K562 (cell line): ENCODE measurements at regions not wholly inside any gene's neighbourhood (a gene's known extent, or its start where the extent isn't known, plus 50 kb on each side); places are given as distances from the start of the nearest gene placed in this dataset.
"Not testable (repeated sequence)": the region's sequence is repeated elsewhere in the genome, so short reads cannot be mapped to it uniquely, and the experiment has no call there.

Experiments used
- ATAC-seq: fragments of 200-7000 bp; cut with Tn5 transposase; 3 replicates; pipeline ENCODE4 v1.9.1; 2020; ENCODE audit warnings: moderate library complexity
- BruUV-seq: library from RNA; stranded (reverse); fragments of 400-500 nt; replicated peaks from 2 replicates; lab custom pipeline; 2021; lab: Mats Ljungman, UMichigan
- CTCF ChIA-PET: fragments of 300-600 bp; formaldehyde crosslinking; extraction: SDS; loops from one replicate; lab custom pipeline; 2021; ENCODE audit warnings: low intra/inter-chr PET ratio; lab: Yijun Ruan, JAX
- POLR2A ChIA-PET: fragments of 300-600, 350-650 bp; sonication (Branson Sonifier 250); formaldehyde crosslinking; extraction: SDS; loops from one replicate; lab custom pipeline; 2021; ENCODE audit warnings: antibody characterized with exemption, inconsistent platforms; lab: Yijun Ruan, JAX
- DNase-seq, 4 experiments: peaks; one replicate each; pipeline versions ENCODE4 v3.0.0 to v3.0.0-alpha.2; 2011 to 2018; ENCODE audit warnings: low spot score in 3 of 4, mixed read lengths in 3 of 4; ENCODE audit errors: extremely low read depth in 1 of 4
- FAIRE-seq: peaks from 2 replicates; lab custom pipeline; 2011; peaks lifted over from hg19 to GRCh38; lab: Jason Lieb, UNC
- H2AFZ ChIP-seq: 2 replicates; pipeline ENCODE4 v1.6.0; 2011; ENCODE audit warnings: low read depth, low read length, control low read depth, inconsistent platforms
- H3K27ac ChIP-seq: fragments of 200-600 bp; 3 replicates; pipeline ENCODE4 v1.8.0; 2011; ENCODE audit warnings: low read depth, mild to moderate bottlenecking, control low read depth, inconsistent platforms, low read length, moderate library complexity, mixed read lengths; ENCODE audit errors: extremely low read depth
- H3K27me3 ChIP-seq, 2 experiments: fragments of 300-600 bp in 1 of 2; 2 replicates in 1 of 2; 3 replicates in 1 of 2; pipeline versions ENCODE4 v1.6.0 to v1.8.0; 2011; ENCODE audit warnings: inconsistent platforms in 2 of 2, low read length in 2 of 2, mild to moderate bottlenecking in 1 of 2, mixed read lengths in 1 of 2, moderate library complexity in 1 of 2; ENCODE audit not compliant: control insufficient read depth in 2 of 2, insufficient read depth in 2 of 2
- H3K36me3 ChIP-seq: fragments of 300-600 bp; 3 replicates; pipeline ENCODE4 v1.8.0; 2011; ENCODE audit warnings: mild to moderate bottlenecking, low read length, inconsistent platforms; ENCODE audit not compliant: control insufficient read depth, insufficient read depth
- H3K4me1 ChIP-seq, 2 experiments: fragments of 200-600 bp in 1 of 2; replicated peaks in 1 of 2; 2 replicates in 1 of 2; 3 replicates in 1 of 2; pipeline versions ENCODE4 v1.5.1 to v1.8.0; 2011; ENCODE audit warnings: inconsistent platforms in 2 of 2, low read length in 2 of 2, mild to moderate bottlenecking in 1 of 2, mixed read lengths in 1 of 2, moderate library complexity in 1 of 2; ENCODE audit not compliant: control insufficient read depth in 2 of 2, insufficient read depth in 2 of 2
- H3K4me2 ChIP-seq: 2 replicates; pipeline ENCODE4 v1.6.1; 2011; ENCODE audit warnings: low read length, control low read depth, inconsistent platforms, mixed read lengths; ENCODE audit not compliant: insufficient read depth
- H3K4me3 ChIP-seq: fragments of 200-600 bp; sonication (generic), shearing (Covaris generic); 2 replicates; pipeline ENCODE4 v1.5.1; 2016; ENCODE audit warnings: control low read depth, inconsistent platforms
- H3K79me2 ChIP-seq: fragments of 200-600 bp; 3 replicates; pipeline ENCODE4 v1.8.0; 2011; ENCODE audit warnings: low read length, inconsistent platforms; ENCODE audit not compliant: control insufficient read depth, insufficient read depth
- H3K9ac ChIP-seq, 2 experiments: 2 replicates each; pipeline versions ENCODE4 v1.6.0 to v1.6.1; 2011; ENCODE audit warnings: low read depth in 2 of 2, low read length in 2 of 2, control low read depth in 1 of 2, inconsistent platforms in 1 of 2, mild to moderate bottlenecking in 1 of 2, mixed read lengths in 1 of 2; ENCODE audit not compliant: insufficient read depth in 1 of 2
- H3K9me1 ChIP-seq: one replicate; pipeline ENCODE4 v1.6.0; 2011; ENCODE audit warnings: inconsistent platforms, mild to moderate bottlenecking, low read length, moderate library complexity; ENCODE audit not compliant: control insufficient read depth, insufficient read depth
- H3K9me3 ChIP-seq: replicated peaks from 2 replicates; pipeline ENCODE4 v1.5.1; 2011; ENCODE audit warnings: low read depth, low read length, inconsistent platforms; ENCODE audit not compliant: control insufficient read depth, insufficient read depth
- H4K20me1 ChIP-seq: replicated peaks from 2 replicates; pipeline ENCODE4 v1.6.1; 2011; ENCODE audit warnings: low read length, inconsistent platforms, mixed read lengths; ENCODE audit not compliant: control insufficient read depth, insufficient read depth
- ZNF512 ChIP-seq: IDR thresholded peaks from 2 replicates; pipeline ENCODE4 v1.6.1; 2016; ENCODE audit warnings: missing genetic modification characterization, missing compliant biosample characterization
- in situ Hi-C: fragments of 300-500 bp; cut with MboI; formaldehyde crosslinking; loops from 4 replicates; pipeline ENCODE4 v1.15.0; 2018; ENCODE audit warnings: inconsistent platforms, mixed read lengths
- intact Hi-C: fragments of 100-400 bp; cut with micrococcal nuclease; formaldehyde crosslinking; loops from 2 replicates; pipeline ENCODE4 v1.14.2; 2022
- TF ChIP-seq, protein P1 (sequence below): IDR thresholded peaks from 2 replicates; pipeline ENCODE4 v1.6.1; 2011; ENCODE audit not compliant: insufficient read length; ENCODE audit errors: extremely low read depth

DNA sequence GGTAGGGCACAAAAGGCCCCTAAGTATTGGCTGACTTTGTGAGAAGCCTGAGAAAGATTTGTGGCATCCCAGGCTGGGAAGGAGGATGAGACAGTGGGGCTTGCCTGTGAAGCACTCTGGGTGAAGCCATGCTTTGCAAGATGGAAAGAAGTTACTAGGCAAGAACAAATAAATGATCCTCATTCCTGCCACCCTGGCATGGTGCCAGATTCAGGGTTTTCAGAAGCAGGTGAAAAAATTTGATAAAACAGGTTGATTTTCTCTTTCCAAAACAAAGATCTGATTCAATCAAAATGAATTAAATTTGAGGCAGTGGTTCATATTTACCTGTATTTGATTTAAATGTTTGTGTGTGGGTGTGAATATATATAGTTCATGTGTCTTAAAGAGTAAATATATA lies 386.9 kb upstream of the PROX1 start (continued):
- TF ChIP-seq, protein P1, sequence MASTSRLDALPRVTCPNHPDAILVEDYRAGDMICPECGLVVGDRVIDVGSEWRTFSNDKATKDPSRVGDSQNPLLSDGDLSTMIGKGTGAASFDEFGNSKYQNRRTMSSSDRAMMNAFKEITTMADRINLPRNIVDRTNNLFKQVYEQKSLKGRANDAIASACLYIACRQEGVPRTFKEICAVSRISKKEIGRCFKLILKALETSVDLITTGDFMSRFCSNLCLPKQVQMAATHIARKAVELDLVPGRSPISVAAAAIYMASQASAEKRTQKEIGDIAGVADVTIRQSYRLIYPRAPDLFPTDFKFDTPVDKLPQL = no peak
- TF ChIP-seq, all 486 proteins: peak for 2

DNA sequence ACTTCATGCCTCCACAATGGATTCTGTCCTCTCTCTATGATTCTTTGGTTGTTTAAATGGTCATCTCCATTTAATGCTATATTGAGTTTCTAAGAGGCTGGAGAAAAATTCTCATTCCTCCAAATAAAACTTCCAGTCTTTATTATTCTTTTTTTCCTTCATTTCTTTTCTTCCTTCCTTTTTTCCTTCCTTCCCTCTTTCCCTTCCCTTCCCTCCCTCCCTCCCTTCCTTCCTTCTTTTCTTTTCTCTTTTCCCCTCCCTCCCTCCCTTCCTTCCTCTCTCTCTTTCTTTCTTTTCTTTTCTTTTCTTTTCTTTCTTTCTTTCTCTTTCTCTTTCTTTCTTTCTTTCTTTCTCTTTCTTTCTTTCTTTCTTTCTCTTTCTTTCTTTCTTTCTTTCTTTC lies 386.1 kb upstream of the PROX1 start:
- peaks cover 3 to 14% of the 10 kb centered on the region in 2 experiments; a peak in 2 of 5 replicates for H3K27me3 ChIP-seq
- H3K9me1 ChIP-seq = not testable (repeated sequence)
- peak; percentile 94 for TF ChIP-seq ZNF512 (tag)
- TF ChIP-seq, all 486 proteins: peak for 1; not testable (repeated sequence) for 485
- FAIRE-seq, DNase-seq, BruUV-seq, H3K4me2 ChIP-seq, H2AFZ ChIP-seq, POLR2A ChIA-PET, H3K9me3 ChIP-seq, H3K79me2 ChIP-seq, H3K36me3 ChIP-seq, H4K20me1 ChIP-seq, ATAC-seq, in situ Hi-C loops, H3K9ac ChIP-seq, H3K27ac ChIP-seq, H3K4me3 ChIP-seq, CTCF ChIA-PET: not testable (repeated sequence)
- H3K4me1 ChIP-seq = peaks cover 5 to 12% of the 10 kb centered on the region in 2 experiments; a peak in 3 of 5 replicates
- intact Hi-C loops = loop anchor here (10.0 kb wide), 1 partner anchor 227 kb away; no protein-coding TSS in a partner anchor
